HepG2 (cell line): ENCODE measurements at regions not wholly inside any gene's neighbourhood (a gene's known extent, or its start where the extent isn't known, plus 50 kb on each side); places are given as distances from the start of the nearest gene placed in this dataset.
A peak's percentile ranks its signal among the peaks of the same experiment; 100 is the strongest.

Experiments
- ATAC-seq: fragments of 200-7000 bp; cut with Tn5 transposase; 3 replicates; pipeline ENCODE4 v1.9.1; 2020; ENCODE audit warnings: mild to moderate bottlenecking, moderate library complexity
- BruUV-seq: library from RNA; stranded (reverse); fragments of 400-500 nt; replicated peaks from 2 replicates; lab custom pipeline; 2021; lab: Mats Ljungman, UMichigan
- CTCF ChIA-PET: fragments of 300-600 bp; formaldehyde crosslinking; extraction: SDS; loops from one replicate; lab custom pipeline; 2021; ENCODE audit warnings: low total read pairs, inconsistent platforms, low intra/inter-chr PET ratio; lab: Yijun Ruan, JAX
- POLR2A ChIA-PET: fragments of 350-600 bp; sonication (Branson Sonifier 250); formaldehyde crosslinking; loops from one replicate; lab custom pipeline; 2020; ENCODE audit warnings: antibody characterized with exemption, inconsistent platforms; lab: Yijun Ruan, JAX
- DNase-seq: peaks from one replicate; pipeline ENCODE4 v3.0.0-alpha.2; 2015; ENCODE audit warnings: low spot score
- FAIRE-seq: peaks from 3 replicates; lab custom pipeline; 2011; peaks lifted over from hg19 to GRCh38; lab: Jason Lieb, UNC
- H2AFZ ChIP-seq: one replicate; pipeline ENCODE4 v1.6.1; 2011; ENCODE audit warnings: low read length, inconsistent platforms
- H3K27ac ChIP-seq: fragments of 300-600 bp; 3 replicates; pipeline ENCODE4 v1.8.0; 2011; ENCODE audit warnings: mixed run types, mild to moderate bottlenecking, mixed read lengths, low read length, inconsistent platforms; ENCODE audit not compliant: insufficient read depth; ENCODE audit errors: extremely low read length
- H3K27me3 ChIP-seq, 2 experiments: fragments of 200-600 bp in 1 of 2; 2 replicates in 1 of 2; 3 replicates in 1 of 2; pipeline versions ENCODE4 v1.6.0 to v1.8.0; 2011; ENCODE audit warnings: low read length in 2 of 2, mild to moderate bottlenecking in 2 of 2, moderate library complexity in 2 of 2, inconsistent platforms in 1 of 2; ENCODE audit not compliant: insufficient read depth in 2 of 2, control insufficient read depth in 1 of 2
- H3K36me3 ChIP-seq, 2 experiments: fragments of 200-600 bp in 1 of 2; replicated peaks in 1 of 2; 2 replicates in 1 of 2; 3 replicates in 1 of 2; pipeline versions ENCODE4 v1.5.1 to v1.8.0; 2011; ENCODE audit warnings: low read length in 2 of 2, inconsistent platforms in 1 of 2; ENCODE audit not compliant: insufficient read depth in 2 of 2, control insufficient read depth in 1 of 2
- H3K4me1 ChIP-seq: 2 replicates; pipeline ENCODE4 v1.5.1; 2012; ENCODE audit warnings: low read length, inconsistent platforms; ENCODE audit not compliant: insufficient read depth
- H3K4me2 ChIP-seq: 2 replicates; pipeline ENCODE4 v1.6.0; 2011; ENCODE audit warnings: low read depth, low read length, inconsistent platforms
- H3K4me3 ChIP-seq, 3 experiments: fragments of 200-600 bp in 1 of 3; sonication (generic), shearing (Covaris generic) in 1 of 3; replicated peaks in 1 of 3; 2 replicates each; pipeline ENCODE4 v1.5.1; 2011 to 2016; ENCODE audit warnings: low read length in 3 of 3, inconsistent platforms in 2 of 3, low read depth in 2 of 3, mild to moderate bottlenecking in 2 of 3, control low read depth in 1 of 3, mixed read lengths in 1 of 3; ENCODE audit not compliant: insufficient read depth in 1 of 3
- H3K79me2 ChIP-seq: one replicate; pipeline ENCODE4 v1.6.1; 2011; ENCODE audit warnings: low read length, inconsistent platforms; ENCODE audit not compliant: insufficient read depth
- H3K9ac ChIP-seq: 2 replicates; pipeline ENCODE4 v1.6.0; 2011; ENCODE audit warnings: mild to moderate bottlenecking, low read depth, low read length, inconsistent platforms; ENCODE audit not compliant: insufficient read depth
- H3K9me3 ChIP-seq: 2 replicates; pipeline ENCODE4 v1.5.1; 2012; ENCODE audit warnings: mild to moderate bottlenecking, low read length
- H4K20me1 ChIP-seq: 2 replicates; pipeline ENCODE4 v1.6.0; 2011; ENCODE audit warnings: inconsistent platforms, mild to moderate bottlenecking, low read length, moderate library complexity; ENCODE audit not compliant: insufficient read depth
- ATRX ChIP-seq: sonication (generic); formaldehyde crosslinking; IDR thresholded peaks from 2 replicates; pipeline ENCODE4 v1.4.0; 2020; ENCODE audit warnings: missing genetic modification reagents, borderline replicate concordance
- E2F2 ChIP-seq: sonication (generic); formaldehyde crosslinking; IDR thresholded peaks from 2 replicates; pipeline ENCODE4 v1.4.0; 2020; ENCODE audit warnings: missing genetic modification reagents, borderline replicate concordance
- GATA4 ChIP-seq: sonication (generic); IDR thresholded peaks from 2 replicates; pipeline ENCODE4 v1.6.1; 2016; ENCODE audit warnings: antibody characterized with exemption, low read depth, borderline replicate concordance
- MAFG ChIP-seq: sonication (generic); formaldehyde crosslinking; IDR thresholded peaks from 2 replicates; pipeline ENCODE4 v1.5.1; 2020; ENCODE audit warnings: mild to moderate bottlenecking, missing genetic modification reagents
- MEIS2 ChIP-seq: sonication (generic); formaldehyde crosslinking; IDR thresholded peaks from 2 replicates; pipeline ENCODE4 v1.9.0; 2021; ENCODE audit warnings: mild to moderate bottlenecking, missing genetic modification reagents
- MIER3 ChIP-seq: IDR thresholded peaks from 2 replicates; pipeline ENCODE4 v1.6.1; 2016; ENCODE audit warnings: missing compliant biosample characterization, borderline replicate concordance
- NFE2 ChIP-seq: sonication (generic); formaldehyde crosslinking; IDR thresholded peaks from 2 replicates; pipeline ENCODE4 v1.4.0; 2020; ENCODE audit warnings: missing genetic modification reagents
- NR1H2 ChIP-seq: sonication (generic); formaldehyde crosslinking; IDR thresholded peaks from 2 replicates; pipeline ENCODE4 v1.8.1; 2022; ENCODE audit warnings: low read depth, missing genetic modification reagents, borderline replicate concordance
- PHB2 ChIP-seq: fragments of 450-650 bp; IDR thresholded peaks from 2 replicates; pipeline ENCODE4 v1.6.1; 2018; ENCODE audit not compliant: partially characterized antibody
- PTBP1 ChIP-seq: fragments of 200-400 bp; formaldehyde crosslinking; IDR thresholded peaks from 2 replicates; pipeline ENCODE4 v1.6.1; 2018; ENCODE audit warnings: low read length, low read depth; ENCODE audit not compliant: poor library complexity, severe bottlenecking
- TGIF2 ChIP-seq: IDR thresholded peaks from 2 replicates; pipeline ENCODE4 v1.6.1; 2016; ENCODE audit warnings: control low read depth, missing compliant biosample characterization
- XBP1 ChIP-seq: sonication (generic); formaldehyde crosslinking; IDR thresholded peaks from 2 replicates; pipeline ENCODE4 v1.5.0; 2020; ENCODE audit warnings: missing genetic modification reagents
- XRCC5 ChIP-seq: fragments of 200-400 bp; formaldehyde crosslinking; optimal IDR thresholded peaks from 2 replicates; pipeline ENCODE3; 2017; ENCODE audit warnings: mild to moderate bottlenecking, low read length
- ZNF224 ChIP-seq: sonication (generic); formaldehyde crosslinking; IDR thresholded peaks from 2 replicates; pipeline ENCODE4 v1.5.0; 2020; ENCODE audit warnings: mild to moderate bottlenecking, missing genetic modification reagents
- ZNF296 ChIP-seq: sonication (generic); formaldehyde crosslinking; conservative IDR thresholded peaks from 2 replicates; pipeline ENCODE4 v1.5.0; 2020; ENCODE audit warnings: mild to moderate bottlenecking, missing genetic modification reagents
- ZNF317 ChIP-seq: sonication (generic); formaldehyde crosslinking; IDR thresholded peaks from 2 replicates; pipeline ENCODE4 v1.5.0; 2020; ENCODE audit warnings: mild to moderate bottlenecking, missing genetic modification reagents
- ZNF543 ChIP-seq: sonication (generic); formaldehyde crosslinking; IDR thresholded peaks from 2 replicates; pipeline ENCODE4 v1.4.0; 2020; ENCODE audit warnings: mild to moderate bottlenecking, missing genetic modification reagents
- ZNF557 ChIP-seq: sonication (generic); formaldehyde crosslinking; IDR thresholded peaks from 2 replicates; pipeline ENCODE4 v1.4.0; 2020; ENCODE audit warnings: missing genetic modification reagents
- ZNF737 ChIP-seq: sonication (generic); formaldehyde crosslinking; IDR thresholded peaks from 2 replicates; pipeline ENCODE4 v1.5.0; 2020; ENCODE audit warnings: missing genetic modification reagents, mild to moderate bottlenecking, borderline replicate concordance
- ZNF747 ChIP-seq: sonication (generic); formaldehyde crosslinking; IDR thresholded peaks from 2 replicates; pipeline ENCODE4 v1.8.1; 2023; ENCODE audit warnings: missing genetic modification reagents, mild to moderate bottlenecking, borderline replicate concordance
- ZSCAN21 ChIP-seq: sonication (generic); formaldehyde crosslinking; IDR thresholded peaks from 2 replicates; pipeline ENCODE4 v1.8.0; 2022; ENCODE audit warnings: mild to moderate bottlenecking, missing genetic modification reagents, moderate library complexity, borderline replicate concordance
- WGBS: methylation state at CpG from one replicate; pipeline ENCODE4 v1.1.6; 2017; ENCODE audit warnings: low lambda C conversion rate; 5-methylcytosine and 5-hydroxymethylcytosine counted together
- in situ Hi-C: cut with HindIII; loops from 2 replicates; pipeline ENCODE4 v1.10.0; 2017; ENCODE audit warnings: low pct_unique_long_range_greater_than_20kb; ENCODE audit not compliant: extremely low pct_ligation_motif_present
- intact Hi-C: fragments of 100-400 bp; cut with micrococcal nuclease; formaldehyde crosslinking; loops from one replicate; pipeline ENCODE4 v1.10.0; 2022; ENCODE audit not compliant: unreplicated experiment
- TF ChIP-seq, protein P1 (sequence below): sonication (generic); formaldehyde crosslinking; IDR thresholded peaks from 2 replicates; pipeline ENCODE4 v1.8.1; 2023; ENCODE audit warnings: mild to moderate bottlenecking, moderate library complexity, missing genetic modification reagents
- TF ChIP-seq, protein P2 (sequence below): sonication (generic); formaldehyde crosslinking; IDR thresholded peaks from 2 replicates; pipeline ENCODE4 v1.5.0; 2020; ENCODE audit warnings: missing genetic modification reagents, mild to moderate bottlenecking, borderline replicate concordance
- TF ChIP-seq, protein P3 (sequence below): sonication (generic); formaldehyde crosslinking; IDR thresholded peaks from 2 replicates; pipeline ENCODE4 v1.4.0; 2020; ENCODE audit warnings: mild to moderate bottlenecking, missing genetic modification reagents

GRCh38 chr1:157400766-157401165 lies 151.5 kb downstream of the FCRL5 start (continued):
- TF ChIP-seq ZNF296 (CRISPR knock-in tag): no peak
- no peak for TF ChIP-seq MIER3 (CRISPR knock-in tag)
- TF ChIP-seq TGIF2: no peak
- TF ChIP-seq ZNF317 (CRISPR knock-in tag): no peak
- TF ChIP-seq PHB2: no peak
- TF ChIP-seq ZNF543 (CRISPR knock-in tag): no peak
- TF ChIP-seq, all 625 proteins: peak for 0

- TF ChIP-seq, protein P1, sequence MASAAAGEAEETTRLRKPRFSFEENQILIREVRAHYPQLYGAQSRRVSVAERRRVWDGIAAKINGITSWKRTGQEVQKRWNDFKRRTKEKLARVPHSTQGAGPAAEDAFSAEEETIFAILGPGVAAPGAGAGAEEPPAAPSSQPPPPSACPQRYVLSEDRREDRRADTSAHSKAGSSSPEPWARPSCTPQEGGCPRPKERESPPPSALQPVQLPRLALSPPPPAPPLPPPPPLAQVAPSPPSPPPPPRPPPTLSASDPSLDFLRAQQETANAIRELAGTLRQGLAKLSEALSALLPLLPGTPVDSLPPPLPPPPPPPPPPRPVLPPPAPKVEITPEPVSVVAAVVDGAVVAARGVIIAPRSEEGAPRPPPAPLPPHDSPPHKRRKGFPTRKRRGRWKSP: no peak
- no peak for TF ChIP-seq ZNF557 (CRISPR knock-in tag)
- no peak for TF ChIP-seq GATA4
- TF ChIP-seq, protein P2, sequence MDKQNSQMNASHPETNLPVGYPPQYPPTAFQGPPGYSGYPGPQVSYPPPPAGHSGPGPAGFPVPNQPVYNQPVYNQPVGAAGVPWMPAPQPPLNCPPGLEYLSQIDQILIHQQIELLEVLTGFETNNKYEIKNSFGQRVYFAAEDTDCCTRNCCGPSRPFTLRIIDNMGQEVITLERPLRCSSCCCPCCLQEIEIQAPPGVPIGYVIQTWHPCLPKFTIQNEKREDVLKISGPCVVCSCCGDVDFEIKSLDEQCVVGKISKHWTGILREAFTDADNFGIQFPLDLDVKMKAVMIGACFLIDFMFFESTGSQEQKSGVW (CRISPR knock-in tag): no peak
- TF ChIP-seq ZNF737 (CRISPR knock-in tag): no peak
- TF ChIP-seq XBP1 (CRISPR knock-in tag): no peak
- TF ChIP-seq NR1H2 (CRISPR knock-in tag): no peak
- no peak for TF ChIP-seq ATRX (CRISPR knock-in tag)
- TF ChIP-seq ZNF224 (CRISPR knock-in tag): no peak
- no peak for TF ChIP-seq XRCC5
- no peak for TF ChIP-seq ZNF747 (CRISPR knock-in tag)
- TF ChIP-seq E2F2 (CRISPR knock-in tag): no peak
- TF ChIP-seq ZSCAN21: no peak
- TF ChIP-seq NFE2 (CRISPR knock-in tag): no peak
- no peak for TF ChIP-seq PTBP1
- TF ChIP-seq MAFG (CRISPR knock-in tag): no peak
- TF ChIP-seq, protein P3, sequence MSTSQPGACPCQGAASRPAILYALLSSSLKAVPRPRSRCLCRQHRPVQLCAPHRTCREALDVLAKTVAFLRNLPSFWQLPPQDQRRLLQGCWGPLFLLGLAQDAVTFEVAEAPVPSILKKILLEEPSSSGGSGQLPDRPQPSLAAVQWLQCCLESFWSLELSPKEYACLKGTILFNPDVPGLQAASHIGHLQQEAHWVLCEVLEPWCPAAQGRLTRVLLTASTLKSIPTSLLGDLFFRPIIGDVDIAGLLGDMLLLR (CRISPR knock-in tag): no peak
- TF ChIP-seq MEIS2 (CRISPR knock-in tag): no peak
- TF ChIP-seq, all 625 proteins: peak for 0
- H4K20me1 ChIP-seq: no peaks in the 10 kb centered on the region
- CTCF ChIA-PET: no interaction called here
- no peak overlapping the region for H3K27ac ChIP-seq
- no peak for FAIRE-seq
- peak; percentile 61 for ATAC-seq
- H3K4me1 ChIP-seq: no peaks in the 10 kb centered on the region
- no peak overlapping the region for H3K4me3 ChIP-seq
- 61% methylated on average over 1 of the region's 1 CpG for WGBS
- H3K9me3 ChIP-seq: no peaks in the 10 kb centered on the region
- intact Hi-C loops: no loop called here
- no peaks in the 10 kb centered on the region for H3K27me3 ChIP-seq
- H2AFZ ChIP-seq: no peak overlapping the region
- H3K4me2 ChIP-seq: no peak overlapping the region
- H3K36me3 ChIP-seq: no peaks in the 10 kb centered on the region
- POLR2A ChIA-PET: no interaction called here
- no peaks in the 10 kb centered on the region for H3K79me2 ChIP-seq
- in situ Hi-C loops: no loop called here
- BruUV-seq: no TSS peak
- H3K9ac ChIP-seq: no peak overlapping the region
- DNase-seq: peak; percentile 10
Observed at GRCh38 chr1:157399984-157400382, 152.3 kb downstream of the FCRL5 start.
